ENCODE measurements at regions not wholly inside any gene's neighbourhood (a gene's known extent, or its start where the extent isn't known, plus 50 kb on each side); places are given as distances from the start of the nearest gene placed in this dataset.

DNA sequence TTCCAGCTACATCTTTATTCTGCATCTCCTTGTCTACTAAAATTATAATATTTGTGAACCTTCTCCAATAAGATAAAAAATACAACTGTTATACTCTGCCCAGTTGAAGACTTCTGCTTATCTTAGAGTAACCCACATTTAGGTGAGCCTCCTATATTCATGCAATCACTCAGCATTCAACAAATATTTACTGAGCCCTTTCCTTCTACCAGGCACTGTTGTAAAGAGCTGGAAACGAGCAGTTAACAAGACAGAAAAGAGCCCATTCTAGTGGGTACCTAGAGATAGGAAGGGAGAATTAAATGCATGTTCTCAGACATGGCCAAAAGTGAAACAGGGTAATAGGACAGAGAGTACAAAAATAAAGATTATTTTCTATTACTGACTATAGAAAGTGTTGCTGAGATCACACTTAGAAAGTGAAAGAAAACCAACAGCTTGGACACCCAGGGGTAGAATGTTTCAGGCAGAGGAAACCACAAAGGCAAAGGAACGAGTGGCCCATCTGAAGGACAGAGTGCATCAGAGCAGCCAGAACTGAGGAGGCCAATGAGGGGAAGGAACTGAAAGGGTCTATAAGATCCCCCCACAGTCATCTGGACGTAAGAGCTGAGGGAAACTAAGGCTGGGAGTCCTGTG is 50.8 kb upstream of the SMLR1 start:
- no peaks in the 10 kb centered on the region for H3K27me3 ChIP-seq (ENCODE audit: control insufficient read depth, insufficient read depth, low read length)
- no peaks in the 10 kb centered on the region for H4K20me1 ChIP-seq (ENCODE audit: control insufficient read depth, extremely low read depth, insufficient read depth, low read length)
- DNase-seq (ENCODE audit: low read depth in 2 of 2): no peak
- no peaks in the 10 kb centered on the region for H3K36me3 ChIP-seq (ENCODE audit: control insufficient read depth, insufficient read depth, low read length)
- H3K27ac ChIP-seq (ENCODE audit: insufficient read depth, low read length): no peak overlapping the region
- no peaks in the 10 kb centered on the region for H3K79me2 ChIP-seq (ENCODE audit: control insufficient read depth, insufficient read depth, low read length)
- TF ChIP-seq, protein P1, sequence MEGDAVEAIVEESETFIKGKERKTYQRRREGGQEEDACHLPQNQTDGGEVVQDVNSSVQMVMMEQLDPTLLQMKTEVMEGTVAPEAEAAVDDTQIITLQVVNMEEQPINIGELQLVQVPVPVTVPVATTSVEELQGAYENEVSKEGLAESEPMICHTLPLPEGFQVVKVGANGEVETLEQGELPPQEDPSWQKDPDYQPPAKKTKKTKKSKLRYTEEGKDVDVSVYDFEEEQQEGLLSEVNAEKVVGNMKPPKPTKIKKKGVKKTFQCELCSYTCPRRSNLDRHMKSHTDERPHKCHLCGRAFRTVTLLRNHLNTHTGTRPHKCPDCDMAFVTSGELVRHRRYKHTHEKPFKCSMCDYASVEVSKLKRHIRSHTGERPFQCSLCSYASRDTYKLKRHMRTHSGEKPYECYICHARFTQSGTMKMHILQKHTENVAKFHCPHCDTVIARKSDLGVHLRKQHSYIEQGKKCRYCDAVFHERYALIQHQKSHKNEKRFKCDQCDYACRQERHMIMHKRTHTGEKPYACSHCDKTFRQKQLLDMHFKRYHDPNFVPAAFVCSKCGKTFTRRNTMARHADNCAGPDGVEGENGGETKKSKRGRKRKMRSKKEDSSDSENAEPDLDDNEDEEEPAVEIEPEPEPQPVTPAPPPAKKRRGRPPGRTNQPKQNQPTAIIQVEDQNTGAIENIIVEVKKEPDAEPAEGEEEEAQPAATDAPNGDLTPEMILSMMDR (conservative IDR thresholded peaks at IDR 0.05 in 1 of 2, IDR thresholded peaks at IDR 0.05 in 1 of 2; ENCODE audit: low read depth in 1 of 2, low read length in 2 of 2): no peak
- no peak for TF ChIP-seq EZH2 (IDR thresholded peaks at IDR 0.05; ENCODE audit: low read length, missing control alignments)
- no peak overlapping the region for H3K4me2 ChIP-seq (ENCODE audit: extremely low read depth, insufficient read depth, low read length)
- peaks cover 8% of the 10 kb centered on the region for H3K4me1 ChIP-seq (ENCODE audit: control insufficient read depth, extremely low read depth, insufficient read depth, low read length)
- no peak overlapping the region for H3K9ac ChIP-seq (ENCODE audit: insufficient read depth, low read length)
- no peak overlapping the region for H2AFZ ChIP-seq (ENCODE audit: low read length)
- H3K9me3 ChIP-seq (ENCODE audit: control insufficient read depth, insufficient read depth, low read depth, low read length): no peaks in the 10 kb centered on the region
- no peak overlapping the region for H3K4me3 ChIP-seq (replicated peaks in 1 of 4; ENCODE audit: control extremely low read depth in 1 of 4, insufficient read depth in 1 of 4, low read depth in 3 of 4, low read length in 4 of 4)
